ENCODE measurements at regions not wholly inside any gene's neighbourhood (a gene's known extent, or its start where the extent isn't known, plus 50 kb on each side); places are given as distances from the start of the nearest gene placed in this dataset.

- TF ChIP-seq POLR2AphosphoS5 (IDR thresholded peaks at IDR 0.05; ENCODE audit: low read depth, low read length) (no peak), POLR2A (IDR thresholded peaks at IDR 0.05; ENCODE audit: low read depth, low read length) (no peak)
These were observed 221.2 kb upstream of the ANKRD55 start for GRCh38 chr5:56454219-56454862.
